Glomerular visceral epithelial cell (primary cell): ENCODE measurements at regions not wholly inside any gene's neighbourhood (a gene's known extent, or its start where the extent isn't known, plus 50 kb on each side); places are given as distances from the start of the nearest gene placed in this dataset.
"Not testable (repeated sequence)": the region's sequence is repeated elsewhere in the genome, so short reads cannot be mapped to it uniquely, and the experiment has no call there.

Experiments
- DNase-seq: peaks from one replicate; pipeline ENCODE4 v3.0.0-alpha.2; 2016; ENCODE audit errors: extremely low spot score

DNA sequence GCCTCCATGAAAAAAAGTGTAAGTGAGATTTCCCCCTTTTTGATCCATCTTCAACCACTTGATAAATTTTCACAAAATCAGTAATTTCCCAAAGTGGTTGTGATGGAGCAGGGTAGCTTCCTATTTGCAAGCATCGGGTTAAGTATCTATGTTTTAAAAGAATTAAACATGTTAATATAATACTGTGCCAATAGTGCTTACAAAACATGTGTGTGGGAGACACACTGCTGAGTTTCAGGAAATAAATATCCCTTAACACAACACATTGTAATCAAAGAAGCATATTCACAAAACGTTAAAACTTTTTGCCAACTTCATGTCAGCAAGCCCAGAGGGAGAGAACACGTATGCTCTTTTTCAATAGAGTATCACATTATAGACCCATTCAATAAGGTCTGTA, 526.9 kb downstream of the TTLL7 start:
- DNase-seq: not testable (repeated sequence)

DNA sequence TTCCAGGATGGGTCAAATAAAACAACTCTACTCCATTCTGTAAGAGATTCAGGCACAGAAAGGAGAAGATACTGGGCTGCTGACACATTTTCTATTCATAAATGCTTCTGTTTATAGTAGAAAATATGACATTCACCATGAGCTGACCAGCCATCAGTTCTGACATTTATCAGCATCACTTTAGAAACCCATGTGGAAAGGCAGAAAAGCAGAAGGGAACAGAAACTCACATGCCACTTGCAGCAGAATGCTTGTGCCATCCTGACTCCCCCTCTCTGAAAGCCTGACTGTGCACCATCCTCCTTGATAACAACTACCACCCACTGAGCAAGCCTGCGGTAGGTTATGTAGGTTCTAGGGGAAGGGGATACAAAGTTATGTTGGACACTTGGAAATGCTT, 527.7 kb downstream of the TTLL7 start:
- not testable (repeated sequence) for DNase-seq

DNA sequence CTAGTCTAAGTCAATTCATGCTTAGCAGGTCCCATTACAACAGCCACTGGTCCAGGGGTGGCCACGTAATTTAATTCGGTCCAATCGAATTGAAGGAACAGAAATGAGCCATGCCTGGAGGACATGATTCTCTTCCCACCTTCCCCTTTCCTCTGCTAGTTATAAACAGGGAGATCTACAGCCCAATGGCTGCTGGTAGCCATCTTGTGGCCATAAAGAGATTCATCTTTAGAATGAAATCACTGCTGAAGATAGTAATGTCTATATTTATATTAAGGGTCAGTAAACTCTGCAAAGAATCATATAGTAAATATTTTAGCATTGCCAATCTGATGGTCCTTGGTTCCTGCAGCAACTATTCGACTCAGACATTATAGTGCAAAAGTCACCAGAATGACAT, 530.6 kb downstream of the TTLL7 start:
- DNase-seq: not testable (repeated sequence)

DNA sequence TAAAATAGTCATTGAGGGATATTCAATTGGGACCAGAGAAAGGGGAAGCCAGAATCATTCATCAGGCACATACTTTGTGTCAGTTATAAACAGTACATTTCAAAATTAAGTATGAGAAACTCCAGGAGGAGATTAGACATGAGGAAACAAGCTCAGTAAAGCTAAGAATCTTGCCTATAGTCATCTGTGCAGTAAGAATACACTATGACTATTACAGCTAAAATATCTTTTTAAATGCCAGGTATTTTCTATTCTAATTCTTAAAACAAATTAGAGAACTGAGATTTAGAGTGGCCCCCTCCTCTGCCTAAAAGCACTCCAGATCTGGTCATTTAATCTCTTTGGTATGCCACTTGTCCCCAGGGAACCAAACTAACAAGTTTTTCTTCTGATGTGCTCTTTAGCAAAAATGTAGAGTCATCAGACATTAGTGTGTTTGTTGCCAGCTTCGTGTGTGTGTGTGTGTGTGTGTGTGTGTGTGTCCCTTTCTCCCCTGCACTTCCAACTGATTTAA, 541.1 kb downstream of the TTLL7 start:
- DNase-seq: not testable (repeated sequence)

DNA sequence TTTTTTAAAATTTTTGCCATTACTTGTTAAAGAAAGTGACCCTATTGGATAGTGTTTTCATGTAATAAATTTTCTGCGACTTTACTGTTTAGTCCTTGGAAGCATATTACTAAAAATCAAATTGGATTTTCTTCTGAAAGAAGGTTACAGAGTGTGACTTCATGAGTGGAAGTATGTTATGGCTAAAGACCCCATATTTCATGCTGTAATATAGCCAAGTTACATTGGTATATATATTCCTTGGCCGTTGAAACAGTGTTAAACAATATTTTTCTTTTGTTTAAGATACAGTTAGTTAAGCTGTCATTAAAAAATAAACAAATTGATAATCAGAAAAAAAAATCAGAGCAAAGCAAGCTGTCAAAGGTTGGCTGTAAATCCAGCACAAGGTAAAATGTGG, 541.7 kb downstream of the TTLL7 start:
- DNase-seq: not testable (repeated sequence)

DNA sequence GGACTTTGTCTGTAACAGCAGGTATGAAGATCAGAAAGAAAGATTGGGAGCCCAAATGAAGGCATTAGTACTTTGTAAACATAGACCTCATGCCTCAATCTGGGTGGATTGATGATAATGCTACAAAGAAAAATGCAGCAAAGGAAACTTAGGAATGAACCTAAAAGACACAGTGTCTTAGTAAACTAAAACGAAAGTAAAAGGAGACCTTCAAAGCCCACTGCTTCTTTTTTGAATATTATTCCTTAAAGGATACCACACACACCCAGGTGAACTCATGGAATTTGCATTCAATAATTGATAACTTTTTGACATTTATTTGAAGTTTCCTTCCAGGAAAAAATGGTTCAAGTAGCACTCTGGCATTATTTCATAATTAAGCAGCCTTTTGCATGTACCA, 543.2 kb downstream of the TTLL7 start:
- not testable (repeated sequence) for DNase-seq

DNA sequence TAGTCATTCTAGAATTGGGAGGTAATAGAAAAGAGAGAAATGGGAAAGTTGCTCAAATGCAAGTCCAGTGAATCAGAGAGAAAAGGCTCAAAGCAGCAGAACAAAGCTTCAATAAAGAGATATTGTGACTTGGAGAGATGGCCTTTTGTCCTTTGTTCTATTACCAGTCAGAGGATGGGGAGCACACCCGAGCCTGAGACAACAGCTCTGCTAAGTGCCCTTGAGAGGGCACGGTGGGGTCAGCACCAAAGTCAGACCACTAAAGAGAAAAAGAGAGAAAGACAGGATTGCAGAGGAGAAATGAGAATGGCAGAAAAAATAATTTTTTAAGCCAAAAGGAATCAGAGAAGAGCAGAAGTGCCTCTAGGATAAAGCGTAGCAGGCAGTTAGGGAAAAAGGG, 553.1 kb downstream of the TTLL7 start:
- DNase-seq: not testable (repeated sequence)

DNA sequence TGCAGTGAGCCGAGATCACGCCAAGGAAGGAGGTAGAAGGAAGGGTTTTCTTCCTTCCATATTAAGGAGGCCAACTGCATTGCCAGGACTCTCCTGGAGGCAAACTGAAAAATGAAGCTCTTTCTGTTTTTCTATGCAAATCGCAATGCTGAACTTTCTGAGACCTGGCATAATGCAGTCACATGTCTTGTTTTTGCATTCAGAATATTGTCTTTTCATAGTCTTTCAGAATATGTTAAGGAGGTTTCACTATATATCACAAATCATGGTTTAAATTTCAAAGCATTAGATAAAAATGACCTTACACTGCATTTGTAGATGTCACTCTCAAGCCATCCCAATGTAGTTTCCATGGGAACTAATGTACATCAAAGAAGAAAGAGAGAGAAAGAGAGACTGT, 556.5 kb downstream of the TTLL7 start:
- DNase-seq: not testable (repeated sequence)

DNA sequence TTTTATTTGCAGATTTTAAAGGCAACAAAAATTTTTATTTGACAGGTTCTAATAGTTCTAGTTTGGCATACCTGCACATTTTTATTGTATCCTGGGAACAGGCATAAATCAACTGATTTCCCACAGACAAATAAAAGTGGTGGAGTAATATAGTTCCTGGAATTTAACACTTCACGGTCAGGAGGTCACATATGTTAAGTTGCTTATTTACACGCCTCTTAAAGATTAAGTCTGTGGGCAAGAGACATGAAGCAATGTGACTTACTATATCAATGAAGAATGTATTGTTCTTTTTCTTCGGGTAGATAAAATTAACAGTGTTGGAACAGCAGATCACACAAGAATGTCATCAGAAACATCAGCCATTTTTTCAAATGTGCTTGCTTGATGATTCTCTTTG, 558.3 kb downstream of the TTLL7 start:
- DNase-seq: peak; percentile 30

DNA sequence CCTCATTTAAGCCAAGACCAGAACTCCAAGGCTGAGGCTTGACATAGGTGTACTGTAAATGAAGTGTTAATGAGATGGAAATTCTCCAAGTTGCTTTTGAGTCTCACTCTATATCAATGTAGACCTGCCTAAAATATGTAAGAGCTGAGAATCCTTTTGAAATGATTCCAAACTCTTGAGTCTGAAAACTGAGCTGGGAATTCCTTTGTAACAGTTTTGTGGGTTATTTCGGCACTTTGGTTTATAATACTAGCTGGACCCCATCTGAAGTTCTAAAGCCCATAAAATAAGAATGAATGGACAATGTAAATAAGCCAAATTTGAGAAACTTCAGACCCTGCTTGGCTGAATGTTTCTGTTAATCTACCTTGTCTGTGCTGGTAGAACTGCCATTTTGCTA, 558.9 kb downstream of the TTLL7 start:
- not testable (repeated sequence) for DNase-seq

DNA sequence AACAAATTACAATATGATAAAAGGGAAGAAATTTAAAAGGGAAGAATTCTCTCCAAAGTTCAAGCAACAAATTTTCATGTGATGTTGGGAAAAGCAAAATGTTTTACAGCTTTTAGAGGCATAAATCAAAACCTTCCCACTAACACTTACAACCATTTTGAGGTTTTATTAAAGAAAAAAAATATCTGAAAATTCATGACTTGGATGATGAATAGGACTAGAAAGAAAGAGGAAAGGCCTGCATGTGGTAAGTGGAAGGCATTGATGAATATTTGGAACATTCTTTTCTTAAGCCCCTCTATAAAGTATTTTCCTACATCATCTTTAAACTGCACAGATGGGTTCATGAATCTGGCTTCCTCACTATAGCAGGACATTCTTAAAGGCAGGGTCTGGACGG, 560.6 kb downstream of the TTLL7 start:
- DNase-seq: not testable (repeated sequence)

DNA sequence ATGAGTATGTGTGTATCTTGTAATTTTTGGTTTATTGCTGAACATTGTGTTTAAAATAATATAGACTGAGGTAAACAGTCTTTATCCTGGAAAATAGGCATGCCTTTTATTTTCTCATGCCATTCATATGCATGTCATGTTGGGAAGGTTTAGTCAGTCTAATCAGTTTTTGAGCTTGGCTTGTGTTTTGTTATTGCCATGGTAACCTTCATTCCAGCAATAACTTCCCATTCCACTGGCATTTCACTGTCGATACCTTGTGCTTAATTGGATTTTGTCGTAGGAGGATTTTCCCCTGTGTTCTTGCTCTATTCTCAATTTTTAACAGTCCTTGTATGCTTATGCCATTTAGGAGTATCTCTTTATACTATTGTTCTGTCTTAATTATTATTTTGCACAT, 563.6 kb downstream of the TTLL7 start:
- DNase-seq: not testable (repeated sequence)

DNA sequence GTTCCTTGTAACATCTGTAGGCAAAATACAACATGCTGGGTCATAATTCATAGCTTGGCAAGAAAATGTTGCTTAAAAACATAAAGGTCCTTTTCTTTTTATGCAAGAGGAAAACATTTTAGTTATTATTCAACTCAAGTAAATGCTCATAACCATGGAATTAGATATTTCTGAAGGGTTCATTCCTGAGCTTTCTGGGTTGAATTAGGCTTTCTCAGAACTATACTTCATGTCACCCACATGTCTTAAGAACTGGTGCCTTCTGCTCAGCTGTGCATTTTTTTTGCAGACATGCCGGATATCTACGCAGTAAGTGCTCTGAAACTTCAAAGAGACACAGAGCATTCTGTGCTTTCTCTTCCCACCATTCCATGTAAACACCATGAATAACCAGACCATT, 571.4 kb downstream of the TTLL7 start:
- not testable (repeated sequence) for DNase-seq

DNA sequence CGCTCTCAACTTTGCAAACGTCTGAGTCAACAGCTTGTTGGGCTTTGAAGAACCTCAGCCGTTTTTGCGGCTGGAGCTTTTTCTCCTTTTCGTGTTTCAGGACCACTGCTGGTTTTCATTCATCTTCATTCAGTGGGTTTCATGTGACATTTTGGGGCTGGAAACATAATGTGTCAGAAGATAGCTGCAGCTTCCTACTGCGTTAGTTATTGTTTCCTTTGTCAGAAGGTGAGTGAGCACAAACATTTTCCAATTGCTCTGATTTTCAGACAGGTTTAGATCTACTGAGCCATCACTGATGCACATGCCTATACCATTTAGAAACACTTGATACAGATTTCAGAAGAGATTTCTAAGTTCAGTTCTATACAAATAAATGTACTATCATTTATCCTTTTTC, 575.5 kb downstream of the TTLL7 start:
- DNase-seq: not testable (repeated sequence)

DNA sequence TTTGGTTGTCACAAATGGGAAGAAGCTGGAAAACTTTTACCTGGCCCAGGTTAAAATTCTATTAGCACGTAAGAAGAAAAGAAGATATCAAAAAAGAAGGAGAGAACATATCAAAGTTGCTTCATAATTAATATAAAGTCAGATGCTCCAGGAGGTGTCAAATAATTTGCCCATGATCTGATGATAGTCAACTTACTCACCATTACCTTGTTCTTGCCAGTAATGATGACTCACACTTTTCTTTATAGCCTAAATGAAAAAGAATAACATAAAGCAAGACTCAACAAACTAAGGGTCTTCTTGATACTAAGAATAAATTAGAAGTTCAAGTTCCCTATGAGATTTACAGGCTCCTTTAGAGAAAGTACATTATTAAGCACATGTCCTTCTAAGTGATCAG, 580.4 kb downstream of the TTLL7 start:
- no peak for DNase-seq

DNA sequence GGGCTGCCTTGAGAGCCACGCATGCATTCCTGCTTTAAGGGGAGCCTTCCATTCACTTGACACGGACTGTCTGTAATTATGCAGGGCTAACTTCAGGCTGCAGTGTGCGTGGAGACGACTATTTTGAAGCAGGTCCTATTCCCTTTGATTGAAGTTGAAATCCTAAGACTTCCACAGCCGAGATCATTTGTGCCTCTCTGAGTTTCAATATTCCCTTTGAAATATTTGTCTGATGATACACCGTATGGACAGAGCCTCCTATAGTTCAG, 585.2 kb downstream of the TTLL7 start:
- not testable (repeated sequence) for DNase-seq

DNA sequence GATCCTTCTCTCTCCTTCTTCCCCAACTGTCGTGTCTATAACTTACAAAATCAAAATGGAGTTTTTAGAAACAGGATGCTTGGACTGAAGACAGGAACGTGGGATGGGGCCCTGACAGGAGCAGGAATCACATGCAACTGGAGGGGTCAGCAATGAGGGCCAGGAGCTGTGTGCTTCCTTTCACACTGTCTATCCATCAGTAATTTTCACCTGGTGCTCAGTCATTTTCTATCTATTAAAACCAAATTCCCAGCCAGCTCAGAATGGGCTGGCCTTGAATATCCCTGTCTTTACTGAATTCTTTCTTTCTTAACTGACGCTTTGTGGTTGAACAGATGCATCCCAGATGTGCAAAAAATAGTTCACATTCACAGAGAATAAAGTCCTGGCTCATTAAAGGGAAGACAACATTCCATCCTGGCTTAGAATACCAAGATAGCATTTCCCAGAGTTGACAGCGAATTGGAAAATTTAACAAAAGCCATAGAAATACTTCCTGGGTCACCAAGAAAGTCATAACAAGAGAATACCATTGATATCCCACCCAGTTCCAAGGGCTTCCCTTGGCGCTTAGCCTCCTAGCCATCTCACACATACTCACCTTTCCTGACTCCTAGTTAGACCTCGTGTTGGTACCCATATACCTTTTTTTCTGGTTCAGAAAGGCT, 588.1 kb downstream of the TTLL7 start:
- DNase-seq: not testable (repeated sequence)

DNA sequence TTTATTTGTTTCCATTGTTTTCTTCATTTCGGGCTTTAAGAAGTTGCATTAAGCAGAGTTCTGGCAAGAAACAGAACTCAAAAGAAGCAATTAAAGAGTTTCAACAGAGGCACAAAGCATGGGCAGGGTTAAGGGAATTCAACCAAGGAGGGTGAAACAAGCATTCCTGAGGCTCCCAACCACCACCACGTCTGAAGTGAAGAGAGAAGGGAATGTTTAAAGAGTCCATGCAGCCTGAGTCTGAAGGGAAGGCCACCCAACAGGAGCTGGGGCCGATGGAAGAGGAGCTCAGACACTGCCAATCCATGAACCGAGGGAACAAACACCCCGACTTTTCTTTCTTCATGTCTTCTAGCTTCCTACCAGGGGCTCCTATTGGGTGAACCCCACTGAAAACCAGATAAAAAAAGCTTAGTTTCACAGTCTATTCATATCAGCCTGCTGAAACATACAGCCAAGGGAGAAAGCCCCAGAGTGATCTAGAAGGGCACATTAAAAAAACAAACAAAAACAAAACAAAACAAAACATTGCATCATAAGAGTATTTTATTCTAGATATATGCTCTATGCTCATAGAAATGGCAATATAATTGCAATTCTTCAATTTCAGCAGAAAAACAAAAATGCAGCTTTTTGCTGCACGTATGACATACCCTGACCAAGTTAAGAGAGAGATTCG, 592.1 kb downstream of the TTLL7 start:
- not testable (repeated sequence) for DNase-seq

DNA sequence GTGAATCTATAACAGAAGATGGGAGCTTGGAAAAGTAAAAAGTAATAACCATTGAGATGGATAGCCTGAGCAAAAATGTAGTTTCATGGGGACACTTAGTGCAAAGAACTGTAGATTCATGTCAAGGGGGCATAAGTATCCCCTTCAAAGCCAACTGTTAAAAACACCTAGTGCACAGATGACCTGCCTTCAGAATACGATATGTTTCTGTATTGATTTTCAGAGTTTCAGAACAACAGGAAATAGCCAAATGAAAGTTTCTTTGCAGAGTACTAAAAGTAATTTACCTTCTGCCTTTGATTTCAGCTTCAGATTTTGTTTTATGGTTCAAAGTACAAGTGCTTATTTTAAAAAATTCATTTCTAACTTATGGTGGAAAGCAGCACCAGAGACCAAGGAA, 593.1 kb downstream of the TTLL7 start:
- not testable (repeated sequence) for DNase-seq

DNA sequence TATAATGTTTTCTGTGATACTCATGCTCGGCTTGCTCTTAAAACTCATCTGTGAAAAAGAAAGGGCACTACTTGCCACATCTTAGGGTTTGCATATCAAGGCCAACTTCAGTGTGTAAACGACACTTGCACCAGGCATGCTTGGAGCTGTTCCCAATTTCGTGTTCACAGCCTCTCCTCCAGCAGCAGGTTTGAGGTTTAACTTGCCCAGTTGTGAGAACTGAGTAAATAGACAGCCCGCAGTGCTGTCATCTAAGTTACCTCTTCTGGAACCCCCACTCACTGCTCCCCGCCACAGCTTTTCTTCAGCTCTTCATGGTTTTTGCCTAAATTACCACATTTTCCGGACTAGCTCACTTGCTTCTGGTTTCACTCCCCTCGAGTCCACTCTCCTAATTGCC, 595.4 kb downstream of the TTLL7 start:
- not testable (repeated sequence) for DNase-seq

DNA sequence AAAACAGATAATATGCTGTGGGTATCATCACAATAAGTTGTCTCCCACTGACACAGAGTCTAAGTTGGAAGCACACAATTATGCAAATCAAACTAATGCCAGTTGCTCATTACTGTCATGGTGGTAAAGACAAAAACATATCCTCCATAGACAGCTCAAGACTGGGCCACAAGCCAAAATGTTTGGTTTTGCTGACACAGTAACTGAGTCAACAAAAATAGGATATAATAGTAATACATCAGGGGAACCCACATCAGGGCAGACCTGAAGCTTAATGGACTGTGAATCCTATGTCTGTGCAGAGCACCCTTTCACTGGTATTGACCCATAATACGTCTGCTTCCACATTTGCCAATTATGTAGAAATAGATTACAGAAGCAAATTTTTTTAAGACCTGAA, 597.8 kb downstream of the TTLL7 start:
- peak; percentile 2 for DNase-seq

DNA sequence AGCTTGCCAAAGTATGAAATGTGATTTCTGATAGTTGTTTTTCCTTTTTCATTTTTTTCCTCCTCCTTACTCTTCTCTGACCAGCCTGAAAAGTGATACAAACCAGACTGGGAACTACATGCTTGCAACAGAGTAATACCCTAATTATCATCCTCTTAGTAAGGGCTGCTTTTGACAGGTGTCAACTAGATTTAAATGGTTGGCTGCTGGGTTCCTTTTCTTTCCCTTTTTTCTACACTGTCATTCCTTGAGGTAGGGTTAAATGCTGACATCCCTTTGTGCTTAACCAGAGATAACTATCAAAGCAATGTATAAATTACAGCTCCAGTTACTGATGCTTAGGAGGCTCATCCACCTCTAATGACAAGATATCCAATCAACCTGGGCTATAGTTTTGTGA, 598.8 kb downstream of the TTLL7 start:
- not testable (repeated sequence) for DNase-seq

DNA sequence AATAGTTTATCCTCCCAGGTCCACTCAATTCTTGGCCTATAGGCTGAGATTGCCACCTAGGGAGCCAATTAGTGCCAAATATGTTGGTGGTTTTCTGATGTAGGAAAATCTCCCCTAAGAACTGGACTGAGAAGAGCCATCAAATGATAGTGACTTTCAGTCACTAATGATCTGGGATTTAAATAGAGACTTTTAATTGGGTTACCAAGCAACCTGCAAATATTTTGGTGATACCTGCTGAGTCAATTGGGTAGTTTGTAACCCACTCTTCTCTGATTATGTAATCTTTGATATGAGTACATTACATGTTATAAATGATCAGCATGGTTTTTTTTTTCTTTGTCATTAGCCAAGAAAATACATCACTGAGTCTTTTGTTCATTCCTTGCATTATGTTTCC, 600.8 kb downstream of the TTLL7 start:
- DNase-seq: not testable (repeated sequence)

DNA sequence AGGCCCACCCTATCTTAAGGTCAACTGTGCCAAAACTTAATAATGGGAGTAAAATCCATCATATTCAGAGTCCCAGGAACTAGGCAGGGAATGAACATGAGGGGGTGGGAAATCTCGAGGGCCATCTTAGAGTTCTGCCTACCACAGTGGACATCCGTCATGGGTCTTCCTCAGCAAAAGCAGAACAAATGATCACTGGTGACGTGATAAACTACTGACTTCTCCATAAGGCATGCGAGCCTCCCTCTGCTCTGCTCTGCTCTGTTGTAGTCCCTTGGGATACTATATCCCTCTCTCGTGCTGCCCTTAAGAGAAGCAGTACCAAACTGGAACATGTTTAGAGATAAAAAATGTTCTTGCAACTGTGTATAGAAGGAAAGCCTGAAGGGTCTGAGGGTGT, 603.8 kb downstream of the TTLL7 start:
- not testable (repeated sequence) for DNase-seq
